ENCODE measurements at regions not wholly inside any gene's neighbourhood (a gene's known extent, or its start where the extent isn't known, plus 50 kb on each side); places are given as distances from the start of the nearest gene placed in this dataset.

DNA sequence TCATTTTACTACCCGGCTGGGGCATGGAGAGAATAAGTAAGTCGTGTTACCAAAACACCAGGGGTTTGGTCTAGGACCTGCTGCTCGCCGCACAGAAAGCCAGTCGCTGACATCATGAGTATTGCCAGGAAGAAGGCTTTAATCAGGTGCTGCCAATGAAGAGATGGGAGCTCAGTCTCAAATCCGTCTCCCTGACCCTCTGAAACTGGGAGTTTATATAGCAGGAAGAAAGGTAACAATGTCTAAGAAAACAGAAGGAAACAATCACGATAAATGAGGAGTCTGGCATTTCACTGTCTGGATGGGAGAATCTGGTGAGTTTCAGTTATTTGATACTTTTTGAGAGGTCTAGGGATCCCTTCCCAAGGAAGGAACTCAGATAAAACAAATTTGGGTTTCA is 437.9 kb upstream of the JARID2 start:
- DNase-seq = no peak

DNA sequence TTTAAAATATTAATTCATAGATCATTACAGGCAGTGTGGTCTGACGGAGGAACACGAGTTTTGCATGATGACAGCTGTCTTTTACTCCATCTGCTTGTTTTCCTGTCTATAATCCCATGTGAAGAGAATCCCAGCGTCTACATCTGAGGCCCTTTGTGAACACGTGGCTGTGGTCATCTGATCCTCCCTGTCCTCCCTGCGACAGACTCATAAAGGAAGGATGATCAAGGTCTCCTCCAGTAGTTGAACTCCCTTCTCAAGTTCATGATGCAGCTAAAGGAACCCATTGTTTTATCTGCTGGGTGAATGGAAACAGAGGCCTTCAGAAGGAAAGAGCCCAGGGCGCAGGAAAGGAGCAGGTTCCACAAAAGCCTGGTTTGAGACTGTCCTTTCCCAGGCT is 435.8 kb upstream of the JARID2 start:
- DNase-seq = no peak

GRCh38 chr6:14811775-14812428 is 434.0 kb upstream of the JARID2 start:
- no peak for DNase-seq

DNA sequence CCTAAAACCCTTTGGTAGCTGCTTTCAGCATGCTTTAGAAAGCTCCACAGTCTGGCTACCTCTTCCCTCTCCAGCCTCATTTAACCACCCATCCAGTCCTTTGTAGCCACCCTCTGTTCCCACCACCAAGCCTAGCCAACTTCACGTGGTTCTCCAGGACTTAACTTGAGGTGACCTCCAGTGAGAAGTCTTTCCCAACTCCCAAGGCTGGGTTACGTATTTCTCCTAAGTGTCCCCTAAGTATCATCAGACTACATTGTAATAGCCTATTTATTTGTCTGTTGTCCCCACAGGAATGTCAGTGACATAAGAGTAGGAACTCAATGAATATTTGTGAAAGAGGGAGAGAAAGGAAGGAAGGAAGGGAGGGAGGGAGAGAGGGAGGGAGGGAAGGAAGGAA is 431.9 kb upstream of the JARID2 start:
- DNase-seq = no peak

GRCh38 chr6:14816116-14816859 is 429.6 kb upstream of the JARID2 start:
- no peak for DNase-seq

DNA sequence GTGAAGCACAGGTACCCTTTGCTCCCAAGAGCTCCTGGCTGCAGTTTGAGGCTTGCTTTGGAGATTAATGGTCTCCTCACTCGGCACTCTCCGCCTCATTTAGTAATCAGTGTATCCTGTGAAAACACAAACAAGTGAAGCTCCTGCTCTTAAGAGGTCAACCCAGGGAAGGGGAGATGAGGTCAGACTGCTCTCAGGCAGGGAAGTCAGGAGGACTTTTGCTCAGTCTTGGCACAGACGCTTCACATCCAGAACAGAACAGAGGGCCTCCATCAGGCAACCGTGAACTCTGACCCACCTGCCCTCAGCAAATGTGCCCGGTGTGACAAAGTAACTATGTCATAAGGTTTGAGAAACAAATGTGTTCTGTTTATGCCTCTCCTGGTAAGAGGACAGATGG is 428.8 kb upstream of the JARID2 start:
- DNase-seq = no peak

DNA sequence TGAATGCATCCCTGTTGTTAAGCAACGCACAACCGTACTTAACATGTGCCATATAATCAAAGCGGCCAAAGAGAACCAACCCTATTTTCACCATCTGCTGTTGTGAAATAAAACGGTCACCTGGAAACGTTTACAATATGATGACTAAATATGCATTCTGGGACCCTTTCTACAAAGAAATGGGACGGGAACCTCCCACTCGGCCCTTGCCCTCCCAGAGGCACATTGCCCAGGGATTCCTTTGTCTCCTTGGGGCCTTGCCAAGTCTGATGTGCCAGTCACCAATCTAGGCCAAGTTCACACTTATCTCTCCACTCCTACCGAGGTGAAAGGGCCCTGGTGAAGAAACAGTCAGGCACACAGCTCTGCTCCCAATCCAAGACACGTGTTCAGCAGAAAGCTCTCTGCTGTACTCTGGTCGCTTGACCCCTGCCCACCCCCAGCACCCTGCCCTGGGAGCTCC is 427.4 kb upstream of the JARID2 start:
- no peak for DNase-seq

- DNase-seq = no peak
Measured at GRCh38 chr6:14819001-14819400, 426.9 kb upstream of the JARID2 start.

DNA sequence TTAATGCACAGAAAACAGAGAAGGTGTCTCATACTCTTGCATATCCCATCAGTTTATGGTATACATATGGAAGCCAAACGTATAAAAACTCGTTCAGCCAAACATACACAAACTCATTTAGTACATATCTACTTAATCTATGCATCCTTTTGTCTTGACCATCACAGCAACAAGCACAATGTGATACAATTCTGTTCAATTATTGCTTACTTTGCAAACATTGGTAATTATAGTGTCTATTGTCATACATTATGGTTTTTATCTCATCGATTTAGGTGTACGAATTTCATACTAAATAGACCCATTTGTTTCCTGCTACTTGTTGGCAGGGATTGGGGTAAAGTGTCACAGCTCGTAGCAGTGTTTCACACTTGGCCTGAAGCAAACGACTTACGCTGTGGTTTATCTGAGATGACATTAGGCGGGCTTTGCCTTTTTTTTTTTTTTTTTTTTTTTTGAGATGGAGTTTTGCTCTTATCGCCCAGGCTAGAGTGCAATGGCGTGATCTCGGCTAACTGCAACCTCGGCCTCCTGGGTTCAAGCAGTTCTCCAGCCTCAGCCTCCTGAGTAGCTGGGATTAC is 425.9 kb upstream of the JARID2 start:
- no peak for DNase-seq

- DNase-seq = no peak
Measured at GRCh38 chr6:14822012-14822553, 423.8 kb upstream of the JARID2 start.

- DNase-seq = no peak
Measured at GRCh38 chr6:14822679-14823078, 423.2 kb upstream of the JARID2 start.

DNA sequence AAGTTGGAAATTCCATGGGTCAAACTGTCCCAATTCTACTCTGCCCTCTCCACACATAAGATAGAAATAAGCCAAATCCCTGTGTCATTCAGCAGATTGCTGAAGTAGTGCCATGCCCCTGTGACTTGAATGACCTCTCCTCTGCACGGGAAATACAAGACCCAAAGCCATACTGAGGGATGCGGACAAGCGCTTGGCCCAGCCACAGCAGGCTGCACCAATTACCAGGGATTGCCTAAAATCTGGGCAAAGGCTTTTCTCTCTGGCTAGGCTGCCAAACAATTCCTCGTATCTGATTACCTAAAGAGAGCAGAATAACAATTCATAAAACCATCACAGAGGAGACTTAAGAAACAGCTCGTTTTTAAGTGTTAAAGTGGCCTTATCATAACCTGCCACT is 421.8 kb upstream of the JARID2 start:
- no peak for DNase-seq

- DNase-seq = no peak
Measured at GRCh38 chr6:14824484-14825275, 421.2 kb upstream of the JARID2 start.

DNA sequence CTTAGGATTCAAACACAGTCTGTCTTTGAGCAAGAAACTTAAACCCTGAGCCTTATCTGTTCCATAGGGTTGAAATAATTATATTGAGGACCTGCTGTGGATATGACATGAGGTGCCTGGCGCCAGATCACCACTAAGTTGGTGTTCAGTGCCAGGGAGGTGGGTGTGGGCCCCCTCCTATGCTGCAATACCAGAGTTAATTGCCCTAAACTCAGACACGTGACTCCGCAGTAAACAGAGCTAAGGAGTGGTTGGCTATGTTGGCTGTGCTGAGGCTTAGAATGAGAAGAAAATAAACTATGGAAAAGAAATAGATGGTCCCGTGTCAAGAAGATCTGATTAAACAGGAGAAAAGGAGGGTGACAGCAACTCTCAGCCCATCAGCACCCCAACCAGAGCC is 419.4 kb upstream of the JARID2 start:
- DNase-seq = no peak

DNA sequence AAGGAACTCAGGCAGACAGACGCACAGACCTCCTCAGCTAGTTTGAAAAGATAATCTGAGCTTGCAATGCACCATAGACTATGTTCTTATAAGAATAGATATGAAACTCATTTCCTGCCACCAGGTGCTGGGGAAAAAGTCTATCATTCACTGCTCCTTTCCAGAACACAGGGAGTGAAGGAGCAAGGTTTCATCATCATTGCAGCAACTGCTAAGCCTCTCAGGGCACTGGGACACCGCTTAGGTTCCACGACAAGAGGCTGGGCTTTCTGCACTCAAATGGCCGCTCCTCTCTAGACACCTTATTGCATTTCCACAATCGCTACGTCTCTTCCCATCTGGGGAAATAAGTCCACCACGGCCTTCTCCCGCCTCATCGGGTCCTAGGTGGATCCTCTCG is 418.5 kb upstream of the JARID2 start:
- no peak for DNase-seq

- no peak for DNase-seq
Measured at GRCh38 chr6:14828201-14828611, 417.7 kb upstream of the JARID2 start.

DNA sequence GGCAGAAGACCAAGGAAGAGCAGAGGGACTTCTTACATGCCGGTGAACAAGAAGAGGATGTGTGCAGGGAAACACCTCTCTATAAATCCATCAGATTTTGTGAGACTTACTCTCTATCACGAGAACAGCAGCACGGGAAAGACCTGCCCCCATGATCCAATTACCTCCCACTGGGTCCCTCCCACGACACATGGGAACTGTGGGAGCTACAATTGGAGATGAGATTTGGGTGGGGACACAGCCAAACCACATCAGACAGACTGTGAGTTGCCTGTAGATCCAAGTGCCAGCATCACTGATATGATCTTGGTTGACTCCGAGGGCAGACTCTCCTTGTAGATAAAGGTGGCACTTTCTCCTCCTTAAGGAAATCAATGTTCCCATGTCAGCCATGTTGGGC is 414.8 kb upstream of the JARID2 start:
- DNase-seq = no peak

DNA sequence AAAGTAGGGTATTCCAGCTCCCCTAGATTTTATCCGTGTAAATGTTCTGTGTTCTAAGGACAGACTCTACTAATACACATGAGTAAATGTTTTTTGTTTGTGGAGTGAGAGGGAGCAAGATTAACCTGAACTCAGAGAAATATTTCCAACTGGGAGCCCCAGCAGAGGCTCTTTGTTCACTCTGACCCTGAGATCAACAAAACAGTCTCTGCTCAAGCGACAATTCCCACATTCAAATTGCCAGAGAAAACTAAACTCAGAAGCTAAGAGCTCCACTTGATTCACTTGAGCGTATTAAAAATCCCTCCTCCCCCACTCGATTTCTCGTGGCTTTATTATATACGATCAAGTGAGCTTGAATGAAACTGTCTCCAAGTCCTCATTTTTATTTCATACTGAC is 413.9 kb upstream of the JARID2 start:
- no peak for DNase-seq

DNA sequence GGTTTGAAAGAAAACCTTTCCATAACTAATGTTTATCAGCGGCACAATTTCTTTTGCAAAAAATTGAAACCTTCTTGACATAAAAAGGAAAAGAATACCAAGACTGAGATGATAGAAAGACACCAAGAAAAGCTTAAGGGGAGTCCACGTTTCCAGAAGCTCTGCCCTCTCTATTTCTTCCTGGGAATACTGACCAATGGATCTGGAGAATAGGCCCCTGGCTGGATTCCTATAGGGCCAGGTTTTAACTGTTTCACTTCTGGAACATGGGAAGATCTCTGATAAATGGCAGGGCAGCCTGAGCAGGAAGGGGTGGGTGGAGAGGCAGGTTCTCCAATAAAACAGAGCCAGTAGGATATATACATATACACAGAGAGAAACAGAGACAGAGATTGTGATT is 413.4 kb upstream of the JARID2 start:
- no peak for DNase-seq

- no peak for DNase-seq
Measured at GRCh38 chr6:14834851-14835530, 410.9 kb upstream of the JARID2 start.

- DNase-seq = no peak
Measured at GRCh38 chr6:14837435-14837834, 408.4 kb upstream of the JARID2 start.

DNA sequence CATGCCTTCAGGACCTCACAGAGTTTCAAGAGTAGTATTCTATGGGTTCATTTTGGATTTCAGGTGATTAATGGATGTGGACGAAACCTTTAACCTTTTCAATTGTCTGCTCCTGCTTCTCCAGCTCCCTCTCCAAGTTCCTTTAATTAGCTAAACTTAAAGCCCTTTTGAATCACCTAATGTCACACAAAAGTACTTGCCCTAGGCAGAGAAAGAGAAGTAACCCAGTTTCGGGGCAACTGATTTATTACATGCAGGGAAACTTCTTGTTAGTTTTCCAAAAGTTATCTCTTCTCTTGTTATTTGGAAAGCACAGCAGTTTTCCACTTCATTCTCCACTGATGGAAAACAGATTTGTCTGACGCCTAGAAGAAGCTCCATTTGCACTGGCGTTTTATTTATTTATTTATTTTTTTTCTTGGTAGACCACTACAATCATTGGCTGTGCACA is 407.7 kb upstream of the JARID2 start:
- DNase-seq = no peak
